ENCODE measurements at regions not wholly inside any gene's neighbourhood (a gene's known extent, or its start where the extent isn't known, plus 50 kb on each side); places are given as distances from the start of the nearest gene placed in this dataset.

GRCh38 chrX:118221733-118222132 lies 105.1 kb upstream of the KLHL13 start:
- TF ChIP-seq POLR2A (IDR thresholded peaks at IDR 0.05) (no peak), CTCF (IDR thresholded peaks at IDR 0.05) (no peak)
- H3K27me3 ChIP-seq: no peaks in the 10 kb centered on the region
- 13 to 25% methylated on average over 3 of the region's 3 CpGs for WGBS, 2 donors
- H3K4me3 ChIP-seq: no peak overlapping the region
- H3K9me3 ChIP-seq: no peaks in the 10 kb centered on the region
- peaks cover 0 to 33% (median 0%) of the 10 kb centered on the region in 3 donors for H3K4me1 ChIP-seq
- H3K27ac ChIP-seq: no peak overlapping the region
- no peak for DNase-seq
- no peaks in the 10 kb centered on the region for H3K36me3 ChIP-seq
- intact Hi-C loops (cut with DNase I): no loop called here

- intact Hi-C loops (cut with DNase I): no loop called here
- Histone ChIP-seq H3K27ac (no peak overlapping the region), H3K4me1 (peaks cover 0 to 28% (median 0%) of the 10 kb centered on the region in 3 donors), H3K4me3 (no peak overlapping the region), H3K27me3 (no peaks in the 10 kb centered on the region), H3K36me3 (no peaks in the 10 kb centered on the region), H3K9me3 (no peaks in the 10 kb centered on the region)
- DNase-seq: no peak
- TF ChIP-seq CTCF (IDR thresholded peaks at IDR 0.05) (no peak), POLR2A (IDR thresholded peaks at IDR 0.05) (no peak)
Measured at GRCh38 chrX:118222421-118222820, 105.8 kb upstream of the KLHL13 start.

- TF ChIP-seq CTCF (IDR thresholded peaks at IDR 0.05): peak in 5 of 6 experiments; percentile 18 to 59 (median 41)
- TF ChIP-seq POLR2A (IDR thresholded peaks at IDR 0.05): no peak
- no peaks in the 10 kb centered on the region for H3K9me3 ChIP-seq
- 8 to 31% methylated on average over 3 of the region's 3 CpGs for WGBS, 2 donors
Measured at GRCh38 chrX:118225711-118226428, 109.3 kb upstream of the KLHL13 start.

GRCh38 chrX:118228041-118228440 lies 111.4 kb upstream of the KLHL13 start:
- WGBS, 2 donors: 59 to 60% methylated on average over 4 of the region's 4 CpGs
- H3K36me3 ChIP-seq: no peaks in the 10 kb centered on the region
- H3K9me3 ChIP-seq: no peaks in the 10 kb centered on the region
- H3K4me1 ChIP-seq: peaks cover 0 to 10% (median 0%) of the 10 kb centered on the region in 3 donors
- H3K27me3 ChIP-seq: no peaks in the 10 kb centered on the region
- no peak for DNase-seq
- no peak for TF ChIP-seq CTCF (IDR thresholded peaks at IDR 0.05)
- TF ChIP-seq POLR2A (IDR thresholded peaks at IDR 0.05): no peak
- H3K4me3 ChIP-seq: no peak overlapping the region
- intact Hi-C loops (cut with DNase I): no loop called here
- no peak overlapping the region for H3K27ac ChIP-seq

More at GRCh38 chrX:118225711-118226428, 109.3 kb upstream of the KLHL13 start:
- intact Hi-C loops (cut with DNase I): no loop called here
- no peaks in the 10 kb centered on the region for H3K27me3 ChIP-seq
- H3K27ac ChIP-seq: peak overlapping the region in 3 of 4 donors; percentile 49 to 67 (median 53)
- H3K36me3 ChIP-seq: no peaks in the 10 kb centered on the region
- no peak for DNase-seq
- H3K4me1 ChIP-seq: peaks cover 0 to 20% (median 0%) of the 10 kb centered on the region in 3 donors
- H3K4me3 ChIP-seq: peak overlapping the region in 1 of 4 donors; percentile 18

GRCh38 chrX:118228456-118228855 lies 111.8 kb upstream of the KLHL13 start:
- TF ChIP-seq POLR2A (IDR thresholded peaks at IDR 0.05): no peak
- no peak for TF ChIP-seq CTCF (IDR thresholded peaks at IDR 0.05)
- Histone ChIP-seq H3K4me3 (no peak overlapping the region), H3K4me1 (peaks cover 0 to 10% (median 0%) of the 10 kb centered on the region in 3 donors), H3K36me3 (no peaks in the 10 kb centered on the region), H3K27ac (no peak overlapping the region), H3K9me3 (no peaks in the 10 kb centered on the region), H3K27me3 (no peaks in the 10 kb centered on the region)
- 53 to 67% methylated on average over 1 of the region's 1 CpG for WGBS, 2 donors
- intact Hi-C loops (cut with DNase I): no loop called here
- no peak for DNase-seq
